Esophagus squamous epithelium (tissue), 5 donors: ENCODE measurements at regions not wholly inside any gene's neighbourhood (a gene's known extent, or its start where the extent isn't known, plus 50 kb on each side); places are given as distances from the start of the nearest gene placed in this dataset.
A peak's percentile ranks its signal among the peaks of the same experiment; 100 is the strongest.
"Not testable (repeated sequence)": the region's sequence is repeated elsewhere in the genome, so short reads cannot be mapped to it uniquely, and the experiment has no call there.

Experiments used
- DNase-seq: peaks from one replicate; lab custom pipeline; 2025; lab: John Stamatoyannopoulos, UW
- H3K27ac ChIP-seq, 4 donors: fragments of 200-600 bp; sonication (generic); one replicate each; pipeline ENCODE4 v1.5.1; 2016 to 2019; ENCODE audit warnings: mild to moderate bottlenecking in 1 of 4
- H3K27me3 ChIP-seq, 4 donors: fragments of 200-600 bp; sonication (generic); 1 replicate in 3 of 4; 2 replicates in 1 of 4; pipeline versions ENCODE4 v1.5.1 to v1.6.0; 2017 to 2021; ENCODE audit warnings: antibody characterized with exemption in 1 of 4
- H3K36me3 ChIP-seq, 3 donors: fragments of 200-600 bp; sonication (generic); one replicate each; pipeline ENCODE4 v1.5.1; 2016 to 2019
- H3K4me1 ChIP-seq, 3 donors: fragments of 200-600 bp; sonication (generic); one replicate each; pipeline ENCODE4 v1.5.1; 2017 to 2019
- H3K4me3 ChIP-seq, 4 donors: fragments of 200-600 bp; sonication (generic); 1 replicate in 3 of 4; 2 replicates in 1 of 4; pipeline ENCODE4 v1.5.1; 2016 to 2019; ENCODE audit warnings: mild to moderate bottlenecking in 2 of 4, moderate library complexity in 1 of 4
- H3K9me3 ChIP-seq, 3 donors: fragments of 200-600 bp; sonication (generic); one replicate each; pipeline ENCODE4 v1.5.1; 2016 to 2019
- CTCF ChIP-seq, 6 experiments: fragments of 450-650 bp in 4 of 6; fragments of 200-600 bp in 2 of 6; sonication (generic) in 2 of 6; IDR thresholded peaks; one replicate each; pipeline ENCODE4 v1.5.1; 2016 to 2019; ENCODE audit warnings: antibody characterized with exemption in 6 of 6, mild to moderate bottlenecking in 4 of 6, moderate library complexity in 4 of 6
- POLR2A ChIP-seq, 4 donors: fragments of 450-650 bp; IDR thresholded peaks; one replicate each; pipeline ENCODE4 v1.6.1; 2017; ENCODE audit warnings: antibody characterized with exemption in 4 of 4, mild to moderate bottlenecking in 4 of 4, moderate library complexity in 3 of 4
- WGBS, 2 donors: methylation state at CpG; one replicate each; pipeline ENCODE4 v1.1.5; 2018; 5-methylcytosine and 5-hydroxymethylcytosine counted together
- intact Hi-C: fragments of 100-400 bp; cut with DNase I; formaldehyde crosslinking; loops from one replicate; pipeline ENCODE4 v1.15.0; 2022
- donor health status: DM: yes; HTN: yes; CAD: no.

- TF ChIP-seq CTCF (IDR thresholded peaks at IDR 0.05): no peak
- Histone ChIP-seq H3K27ac (no peak overlapping the region), H3K4me3 (no peak overlapping the region), H3K27me3 (no peaks in the 10 kb centered on the region), H3K36me3 (no peaks in the 10 kb centered on the region), H3K9me3 (peaks cover 0 to 14% (median 12%) of the 10 kb centered on the region in 3 donors), H3K4me1 (no peaks in the 10 kb centered on the region)
- WGBS, 2 donors: 86 to 92% methylated on average over 3 to 5 of the region's 6 CpGs
- no peak for DNase-seq
- intact Hi-C loops: no loop called here
Measured at GRCh38 chr7:27000496-27000895, 95.3 kb downstream of the HOXA1 start.

GRCh38 chr7:26998284-26998683, 97.5 kb downstream of the HOXA1 start:
- H3K4me3 ChIP-seq, H3K36me3 ChIP-seq, DNase-seq, H3K27ac ChIP-seq, intact Hi-C loops, H3K27me3 ChIP-seq: not testable (repeated sequence)
- Histone ChIP-seq H3K9me3 (peaks cover 0 to 14% (median 12%) of the 10 kb centered on the region in 3 donors), H3K4me1 (peaks cover 0 to 20% (median 7%) of the 10 kb centered on the region in 3 donors)
- WGBS, 2 donors: 87 to 89% methylated on average over 3 of the region's 3 CpGs

GRCh38 chr7:26995666-26996065, 100.1 kb downstream of the HOXA1 start:
- peaks cover 0 to 14% (median 12%) of the 10 kb centered on the region in 3 donors for H3K9me3 ChIP-seq
- WGBS, 2 donors: 73 to 77% methylated on average over 1 of the region's 1 CpG
- no peak for DNase-seq
- H3K4me1 ChIP-seq: peaks cover 0 to 33% (median 9%) of the 10 kb centered on the region in 3 donors
- intact Hi-C loops: no loop called here
- no peaks in the 10 kb centered on the region for H3K27me3 ChIP-seq
- H3K36me3 ChIP-seq: no peaks in the 10 kb centered on the region
- H3K4me3 ChIP-seq: no peak overlapping the region
- H3K27ac ChIP-seq: no peak overlapping the region
- TF ChIP-seq CTCF (IDR thresholded peaks at IDR 0.05) (no peak), POLR2A (IDR thresholded peaks at IDR 0.05) (no peak)

- Histone ChIP-seq H3K4me1 (peaks cover 0 to 33% (median 9%) of the 10 kb centered on the region in 3 donors), H3K9me3 (peaks cover 0 to 14% (median 12%) of the 10 kb centered on the region in 3 donors), H3K27ac (peak overlapping the region; percentile 30 to 75 (median 73)), H3K27me3 (no peaks in the 10 kb centered on the region), H3K4me3 (no peak overlapping the region), H3K36me3 (no peaks in the 10 kb centered on the region)
- WGBS, 2 donors: 22 to 31% methylated on average over 3 of the region's 3 CpGs
- TF ChIP-seq CTCF (IDR thresholded peaks at IDR 0.05): no peak
- no peak for TF ChIP-seq POLR2A (IDR thresholded peaks at IDR 0.05)
- DNase-seq: no peak
- intact Hi-C loops: no loop called here
Measured at GRCh38 chr7:26993816-26994810, 101.7 kb downstream of the HOXA1 start.

GRCh38 chr7:26992670-26993069, 103.1 kb downstream of the HOXA1 start:
- H3K4me1 ChIP-seq: peaks cover 0 to 33% (median 9%) of the 10 kb centered on the region in 3 donors
- no peaks in the 10 kb centered on the region for H3K36me3 ChIP-seq
- peak overlapping the region; percentile 57 to 79 (median 74) for H3K27ac ChIP-seq
- intact Hi-C loops: no loop called here
- no peaks in the 10 kb centered on the region for H3K27me3 ChIP-seq
- TF ChIP-seq CTCF (IDR thresholded peaks at IDR 0.05) (no peak), POLR2A (IDR thresholded peaks at IDR 0.05) (no peak)
- peaks cover 0 to 3% (median 0%) of the 10 kb centered on the region in 3 donors for H3K9me3 ChIP-seq
- H3K4me3 ChIP-seq: no peak overlapping the region
- DNase-seq: no peak
- WGBS, 2 donors: 38 to 55% methylated on average over 6 to 7 of the region's 7 CpGs
